Peyer's patch (tissue), 4 donors: ENCODE measurements at regions not wholly inside any gene's neighbourhood (a gene's known extent, or its start where the extent isn't known, plus 50 kb on each side); places are given as distances from the start of the nearest gene placed in this dataset.
A peak's percentile ranks its signal among the peaks of the same experiment; 100 is the strongest.

Experiments used
- DNase-seq, 3 donors: peaks; one replicate each; pipeline ENCODE4 v3.0.0-alpha.2; 2017 to 2019
- H3K27ac ChIP-seq, 4 donors: fragments of 200-600 bp; sonication (generic); one replicate each; pipeline ENCODE4 v1.5.1; 2016 to 2019
- H3K27me3 ChIP-seq, 2 donors: fragments of 200-600 bp; sonication (generic); one replicate each; pipeline ENCODE4 v1.5.1; 2019
- H3K36me3 ChIP-seq, 3 donors: fragments of 200-600 bp; sonication (generic); one replicate each; pipeline ENCODE4 v1.5.1; 2016 to 2019
- H3K4me1 ChIP-seq, 4 donors: fragments of 200-600 bp; sonication (generic); one replicate each; pipeline ENCODE4 v1.5.1; 2016 to 2019
- H3K4me3 ChIP-seq, 4 donors: fragments of 200-600 bp; sonication (generic); 1 replicate in 3 of 4; 2 replicates in 1 of 4; pipeline ENCODE4 v1.5.1; 2016 to 2019; ENCODE audit warnings: mild to moderate bottlenecking in 1 of 4
- H3K9me3 ChIP-seq, 4 donors: fragments of 200-600 bp; sonication (generic); one replicate each; pipeline ENCODE4 v1.5.1; 2016 to 2019; ENCODE audit warnings: mild to moderate bottlenecking in 1 of 4
- POLR2A ChIP-seq, 2 donors: fragments of 450-650 bp; IDR thresholded peaks; one replicate each; pipeline ENCODE4 v1.5.1; 2017; ENCODE audit warnings: antibody characterized with exemption in 2 of 2, mild to moderate bottlenecking in 2 of 2, moderate library complexity in 2 of 2
- TF ChIP-seq, protein P1 (sequence below), 6 experiments: fragments of 450-650 bp in 4 of 6; fragments of 200-600 bp in 2 of 6; sonication (generic) in 1 of 6; IDR thresholded peaks; one replicate each; pipeline ENCODE4 v1.5.1; 2017 to 2019; ENCODE audit warnings: antibody characterized with exemption in 6 of 6, mild to moderate bottlenecking in 3 of 6, moderate library complexity in 1 of 6

DNA sequence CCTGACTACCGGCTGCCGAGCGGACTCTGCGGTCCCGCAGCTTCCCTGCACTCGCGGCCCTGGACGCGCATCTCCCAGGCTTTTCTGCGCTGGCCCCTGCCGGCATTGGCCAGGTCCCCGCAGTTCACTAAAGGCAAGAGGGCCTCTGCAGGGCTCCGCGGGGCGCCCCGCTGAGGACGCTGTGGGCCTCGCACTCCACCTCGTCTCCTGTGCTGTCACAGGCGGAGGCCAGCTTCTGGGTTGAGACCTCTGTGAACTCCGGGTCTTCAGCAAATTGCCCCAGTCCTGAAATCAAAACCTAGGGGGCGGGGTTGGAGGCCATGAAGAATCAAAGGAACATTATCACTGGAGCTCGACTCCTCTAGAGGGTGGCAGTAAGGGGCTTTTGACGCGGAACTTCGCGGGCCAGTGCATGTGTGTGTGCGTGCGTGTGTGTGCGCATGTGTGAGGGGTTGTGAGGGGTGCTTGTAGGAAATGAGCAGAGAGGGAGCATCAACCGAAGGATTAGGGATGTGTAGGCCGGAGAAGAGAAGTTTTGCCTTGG lies 68.5 kb upstream of the CAPRIN2 start:
- Histone ChIP-seq H3K27me3 (no peaks in the 10 kb centered on the region), H3K36me3 (no peaks in the 10 kb centered on the region), H3K27ac (peak overlapping the region; percentile 1 to 38 (median 12)), H3K9me3 (no peaks in the 10 kb centered on the region), H3K4me3 (peak overlapping the region; percentile 41 to 53 (median 45)), H3K4me1 (peaks cover 0 to 13% (median 0%) of the 10 kb centered on the region in 4 donors)
- TF ChIP-seq, protein P1, sequence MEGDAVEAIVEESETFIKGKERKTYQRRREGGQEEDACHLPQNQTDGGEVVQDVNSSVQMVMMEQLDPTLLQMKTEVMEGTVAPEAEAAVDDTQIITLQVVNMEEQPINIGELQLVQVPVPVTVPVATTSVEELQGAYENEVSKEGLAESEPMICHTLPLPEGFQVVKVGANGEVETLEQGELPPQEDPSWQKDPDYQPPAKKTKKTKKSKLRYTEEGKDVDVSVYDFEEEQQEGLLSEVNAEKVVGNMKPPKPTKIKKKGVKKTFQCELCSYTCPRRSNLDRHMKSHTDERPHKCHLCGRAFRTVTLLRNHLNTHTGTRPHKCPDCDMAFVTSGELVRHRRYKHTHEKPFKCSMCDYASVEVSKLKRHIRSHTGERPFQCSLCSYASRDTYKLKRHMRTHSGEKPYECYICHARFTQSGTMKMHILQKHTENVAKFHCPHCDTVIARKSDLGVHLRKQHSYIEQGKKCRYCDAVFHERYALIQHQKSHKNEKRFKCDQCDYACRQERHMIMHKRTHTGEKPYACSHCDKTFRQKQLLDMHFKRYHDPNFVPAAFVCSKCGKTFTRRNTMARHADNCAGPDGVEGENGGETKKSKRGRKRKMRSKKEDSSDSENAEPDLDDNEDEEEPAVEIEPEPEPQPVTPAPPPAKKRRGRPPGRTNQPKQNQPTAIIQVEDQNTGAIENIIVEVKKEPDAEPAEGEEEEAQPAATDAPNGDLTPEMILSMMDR (IDR thresholded peaks at IDR 0.05): peak in 2 of 6 experiments; percentile 25 to 26
- TF ChIP-seq POLR2A (IDR thresholded peaks at IDR 0.05): no peak
- DNase-seq: peak; percentile 31 to 65 (median 57)

DNA sequence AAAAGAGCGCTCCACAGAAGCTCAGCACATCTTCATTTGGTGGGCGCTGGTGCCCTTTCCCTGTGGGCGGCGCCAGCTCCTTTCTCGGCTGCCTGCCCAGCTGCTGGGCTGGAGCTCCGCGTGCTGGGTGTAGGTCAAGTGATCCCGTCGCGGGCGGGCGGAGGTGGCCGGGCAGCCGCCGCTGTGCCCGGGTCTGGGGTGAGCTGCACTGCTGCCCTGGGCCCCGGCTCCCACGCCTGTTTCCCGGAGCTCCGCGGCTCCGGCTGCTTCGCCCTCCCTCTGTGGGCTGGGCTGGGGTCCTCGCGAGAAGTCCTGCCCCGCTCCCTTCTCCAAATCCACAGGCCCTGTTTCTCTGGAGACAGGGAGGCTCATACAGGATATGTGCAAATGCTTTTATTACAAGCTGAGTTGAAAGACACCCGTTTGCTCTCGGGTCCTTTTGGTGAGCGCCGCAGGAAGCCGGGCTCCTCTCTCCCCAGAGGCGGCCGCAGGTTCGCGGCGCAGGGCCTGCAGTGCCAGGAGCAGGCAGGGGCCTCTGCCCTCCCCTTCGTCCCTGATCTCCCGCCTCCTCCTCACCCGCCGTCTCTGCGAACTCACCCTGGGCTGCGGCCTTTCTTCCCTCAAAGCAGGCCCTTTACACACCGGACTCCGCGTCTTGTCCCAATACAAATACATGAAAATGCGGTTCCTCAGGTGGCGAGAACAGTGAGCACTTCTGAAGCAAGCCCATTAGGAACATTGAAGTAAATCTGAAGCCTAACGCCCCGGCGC lies 67.8 kb upstream of the CAPRIN2 start:
- Histone ChIP-seq H3K9me3 (no peaks in the 10 kb centered on the region), H3K27me3 (no peaks in the 10 kb centered on the region), H3K4me3 (peak overlapping the region; percentile 41 to 53 (median 45)), H3K27ac (peak overlapping the region; percentile 1 to 38 (median 12)), H3K36me3 (no peaks in the 10 kb centered on the region), H3K4me1 (peaks cover 0 to 13% (median 0%) of the 10 kb centered on the region in 4 donors)
- peak; percentile 40 to 72 (median 64) for DNase-seq
- peak in 1 of 2 donors; percentile 20 for TF ChIP-seq POLR2A (IDR thresholded peaks at IDR 0.05)
- TF ChIP-seq, protein P1 (IDR thresholded peaks at IDR 0.05): no peak

DNA sequence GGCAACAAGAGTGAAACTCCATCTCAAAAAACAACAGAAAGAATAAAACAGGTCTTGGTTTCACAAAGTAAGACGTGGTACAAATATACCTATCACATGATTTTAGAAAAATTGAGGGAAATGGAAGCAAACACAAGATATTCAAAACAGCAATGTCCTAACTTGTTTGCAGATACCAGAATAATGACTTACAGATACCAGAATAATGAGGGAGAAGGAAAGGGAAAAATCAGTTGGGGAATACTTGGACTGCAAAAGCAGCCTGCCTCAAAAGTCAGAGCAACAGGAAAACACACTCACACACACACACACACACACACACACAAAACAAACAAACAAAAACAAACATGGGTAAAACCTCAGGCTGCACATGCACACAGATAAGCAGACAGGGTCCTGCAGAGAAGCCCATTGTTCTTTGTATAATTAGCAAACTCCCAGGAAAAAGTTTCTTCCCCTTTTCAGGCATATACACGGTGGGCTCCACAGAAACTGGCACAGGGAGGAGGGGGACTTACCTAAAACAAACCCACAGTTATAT lies 65.7 kb upstream of the CAPRIN2 start:
- Histone ChIP-seq H3K9me3 (no peaks in the 10 kb centered on the region), H3K27me3 (no peaks in the 10 kb centered on the region), H3K4me1 (peaks cover 0 to 13% (median 0%) of the 10 kb centered on the region in 4 donors), H3K36me3 (no peaks in the 10 kb centered on the region), H3K4me3 (no peak overlapping the region), H3K27ac (no peak overlapping the region)
- TF ChIP-seq, protein P1 (IDR thresholded peaks at IDR 0.05): no peak
- TF ChIP-seq POLR2A (IDR thresholded peaks at IDR 0.05): no peak
- DNase-seq: no peak

DNA sequence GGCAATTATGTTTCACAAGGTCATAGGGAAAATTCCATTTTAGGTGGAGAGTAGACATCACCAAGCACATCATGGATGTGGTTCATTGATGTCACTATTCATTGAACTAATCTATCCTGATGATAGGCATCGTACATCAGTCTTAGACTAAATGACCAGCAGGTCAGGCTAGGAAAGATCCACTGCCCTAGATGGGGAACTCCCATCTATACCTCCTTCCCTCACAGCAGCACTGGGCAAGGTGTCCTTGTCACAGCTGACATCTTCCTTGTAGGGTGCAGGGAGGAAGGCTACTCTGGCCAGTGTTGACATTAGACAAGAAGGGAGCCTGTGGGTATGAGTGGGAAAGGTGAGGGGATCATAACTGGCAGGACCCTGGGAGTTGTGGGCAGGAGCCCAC lies 63.8 kb upstream of the CAPRIN2 start:
- peaks cover 0 to 13% (median 0%) of the 10 kb centered on the region in 4 donors for H3K4me1 ChIP-seq
- H3K9me3 ChIP-seq: no peaks in the 10 kb centered on the region
- TF ChIP-seq, protein P1 (IDR thresholded peaks at IDR 0.05): no peak
- no peak for TF ChIP-seq POLR2A (IDR thresholded peaks at IDR 0.05)
- no peaks in the 10 kb centered on the region for H3K36me3 ChIP-seq
- no peak overlapping the region for H3K27ac ChIP-seq
- H3K27me3 ChIP-seq: no peaks in the 10 kb centered on the region
- no peak overlapping the region for H3K4me3 ChIP-seq
- DNase-seq: no peak

DNA sequence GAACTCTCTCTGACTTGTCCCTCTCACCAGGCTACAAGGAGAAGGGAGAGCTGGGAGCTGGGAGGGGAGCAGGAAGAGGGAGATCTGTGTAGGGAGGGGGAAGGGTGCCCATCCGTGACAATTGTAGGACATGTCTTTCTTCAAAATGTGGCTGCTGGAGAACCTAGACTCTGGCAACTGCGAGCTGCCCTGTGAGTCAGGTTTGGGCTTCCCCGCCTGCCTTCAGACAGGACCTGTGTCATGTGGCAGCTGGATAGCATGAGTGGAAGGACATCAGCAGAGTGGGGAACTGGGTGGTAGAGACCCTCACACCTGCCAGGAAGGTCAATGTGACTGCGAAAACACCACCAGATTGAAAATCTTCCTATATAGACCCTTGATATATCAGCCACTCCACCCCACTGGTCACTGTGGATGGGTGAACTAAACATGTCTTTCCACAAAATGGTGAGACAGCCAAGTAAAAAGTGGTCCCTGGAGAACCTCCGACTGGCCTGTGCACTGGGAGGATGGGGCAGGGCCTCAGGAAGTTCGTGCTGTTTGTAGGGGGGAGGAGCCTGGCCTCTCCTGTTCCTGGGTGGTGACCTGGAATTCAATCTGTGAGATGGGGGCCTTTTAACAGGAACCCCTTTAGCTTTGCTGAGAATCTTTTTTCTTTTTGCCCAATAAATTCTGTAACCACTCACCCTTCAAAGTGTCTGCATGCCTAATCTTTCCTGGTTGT lies 62.2 kb upstream of the CAPRIN2 start:
- Histone ChIP-seq H3K4me3 (no peak overlapping the region), H3K27me3 (no peaks in the 10 kb centered on the region), H3K4me1 (no peaks in the 10 kb centered on the region), H3K27ac (no peak overlapping the region), H3K9me3 (no peaks in the 10 kb centered on the region), H3K36me3 (no peaks in the 10 kb centered on the region)
- TF ChIP-seq, protein P1 (IDR thresholded peaks at IDR 0.05): no peak
- no peak for TF ChIP-seq POLR2A (IDR thresholded peaks at IDR 0.05)
- no peak for DNase-seq
